ENCODE measurements at regions not wholly inside any gene's neighbourhood (a gene's known extent, or its start where the extent isn't known, plus 50 kb on each side); places are given as distances from the start of the nearest gene placed in this dataset.

GRCh38 chr16:9308356-9308801 lies 216.9 kb downstream of the HAPSTR1 start:
- Histone ChIP-seq H3K9ac (ENCODE audit: low read depth in 1 of 2, low read length in 2 of 2) (no peak overlapping the region), H3K36me3 (ENCODE audit: control insufficient read depth in 4 of 4, insufficient read depth in 3 of 4, low read depth in 1 of 4, low read length in 3 of 4) (no peaks in the 10 kb centered on the region), H3K4me3 (ENCODE audit: low read depth in 1 of 3, low read length in 3 of 3) (no peak overlapping the region), H3K9me3 (ENCODE audit: control insufficient read depth in 4 of 4, low read length in 3 of 4) (no peaks in the 10 kb centered on the region), H3K27me3 (ENCODE audit: control insufficient read depth in 4 of 4, insufficient read depth in 4 of 4, low read length in 3 of 4) (no peaks in the 10 kb centered on the region), H3K27ac (ENCODE audit: low read depth in 1 of 2, low read length in 2 of 2) (peak overlapping the region; percentile 53 to 73), H3K4me1 (ENCODE audit: control insufficient read depth in 4 of 4, insufficient read depth in 4 of 4, low read length in 3 of 4) (peaks cover 2 to 26% (median 13%) of the 10 kb centered on the region in 4 donors)
- WGBS = 21% methylated on average over 8 of the region's 8 CpGs
- DNase-seq (ENCODE audit: low spot score) = no peak
- TF ChIP-seq HNF4A (conservative IDR thresholded peaks at IDR 0.05) = peak; percentile 90 to 94
- no peak for TF ChIP-seq TAF1 (conservative IDR thresholded peaks at IDR 0.05)
- peak; percentile 64 for TF ChIP-seq FOXA2 (IDR thresholded peaks at IDR 0.05)
- TF ChIP-seq, protein P1, sequence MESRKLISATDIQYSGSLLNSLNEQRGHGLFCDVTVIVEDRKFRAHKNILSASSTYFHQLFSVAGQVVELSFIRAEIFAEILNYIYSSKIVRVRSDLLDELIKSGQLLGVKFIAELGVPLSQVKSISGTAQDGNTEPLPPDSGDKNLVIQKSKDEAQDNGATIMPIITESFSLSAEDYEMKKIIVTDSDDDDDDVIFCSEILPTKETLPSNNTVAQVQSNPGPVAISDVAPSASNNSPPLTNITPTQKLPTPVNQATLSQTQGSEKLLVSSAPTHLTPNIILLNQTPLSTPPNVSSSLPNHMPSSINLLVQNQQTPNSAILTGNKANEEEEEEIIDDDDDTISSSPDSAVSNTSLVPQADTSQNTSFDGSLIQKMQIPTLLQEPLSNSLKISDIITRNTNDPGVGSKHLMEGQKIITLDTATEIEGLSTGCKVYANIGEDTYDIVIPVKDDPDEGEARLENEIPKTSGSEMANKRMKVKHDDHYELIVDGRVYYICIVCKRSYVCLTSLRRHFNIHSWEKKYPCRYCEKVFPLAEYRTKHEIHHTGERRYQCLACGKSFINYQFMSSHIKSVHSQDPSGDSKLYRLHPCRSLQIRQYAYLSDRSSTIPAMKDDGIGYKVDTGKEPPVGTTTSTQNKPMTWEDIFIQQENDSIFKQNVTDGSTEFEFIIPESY (IDR thresholded peaks at IDR 0.05) = peak; percentile 53
- TF ChIP-seq GABPA (IDR thresholded peaks at IDR 0.05 in 1 of 2, conservative IDR thresholded peaks at IDR 0.05 in 1 of 2) = no peak
- TF ChIP-seq CTCF (IDR thresholded peaks at IDR 0.05; ENCODE audit: low read depth, low read length, missing input control) = no peak
- TF ChIP-seq SP1 (IDR thresholded peaks at IDR 0.05) = peak; percentile 91
- peak; percentile 60 for TF ChIP-seq HNF4G (IDR thresholded peaks at IDR 0.05)
- peak; percentile 87 for TF ChIP-seq YY1 (IDR thresholded peaks at IDR 0.05)
- TF ChIP-seq MAX (IDR thresholded peaks at IDR 0.05) = peak; percentile 79
- peak; percentile 71 for TF ChIP-seq FOXA1 (IDR thresholded peaks at IDR 0.05)
- peak; percentile 64 for TF ChIP-seq ATF3 (IDR thresholded peaks at IDR 0.05)
- peak; percentile 64 for TF ChIP-seq NR2F2 (IDR thresholded peaks at IDR 0.05)
- TF ChIP-seq, protein P2, sequence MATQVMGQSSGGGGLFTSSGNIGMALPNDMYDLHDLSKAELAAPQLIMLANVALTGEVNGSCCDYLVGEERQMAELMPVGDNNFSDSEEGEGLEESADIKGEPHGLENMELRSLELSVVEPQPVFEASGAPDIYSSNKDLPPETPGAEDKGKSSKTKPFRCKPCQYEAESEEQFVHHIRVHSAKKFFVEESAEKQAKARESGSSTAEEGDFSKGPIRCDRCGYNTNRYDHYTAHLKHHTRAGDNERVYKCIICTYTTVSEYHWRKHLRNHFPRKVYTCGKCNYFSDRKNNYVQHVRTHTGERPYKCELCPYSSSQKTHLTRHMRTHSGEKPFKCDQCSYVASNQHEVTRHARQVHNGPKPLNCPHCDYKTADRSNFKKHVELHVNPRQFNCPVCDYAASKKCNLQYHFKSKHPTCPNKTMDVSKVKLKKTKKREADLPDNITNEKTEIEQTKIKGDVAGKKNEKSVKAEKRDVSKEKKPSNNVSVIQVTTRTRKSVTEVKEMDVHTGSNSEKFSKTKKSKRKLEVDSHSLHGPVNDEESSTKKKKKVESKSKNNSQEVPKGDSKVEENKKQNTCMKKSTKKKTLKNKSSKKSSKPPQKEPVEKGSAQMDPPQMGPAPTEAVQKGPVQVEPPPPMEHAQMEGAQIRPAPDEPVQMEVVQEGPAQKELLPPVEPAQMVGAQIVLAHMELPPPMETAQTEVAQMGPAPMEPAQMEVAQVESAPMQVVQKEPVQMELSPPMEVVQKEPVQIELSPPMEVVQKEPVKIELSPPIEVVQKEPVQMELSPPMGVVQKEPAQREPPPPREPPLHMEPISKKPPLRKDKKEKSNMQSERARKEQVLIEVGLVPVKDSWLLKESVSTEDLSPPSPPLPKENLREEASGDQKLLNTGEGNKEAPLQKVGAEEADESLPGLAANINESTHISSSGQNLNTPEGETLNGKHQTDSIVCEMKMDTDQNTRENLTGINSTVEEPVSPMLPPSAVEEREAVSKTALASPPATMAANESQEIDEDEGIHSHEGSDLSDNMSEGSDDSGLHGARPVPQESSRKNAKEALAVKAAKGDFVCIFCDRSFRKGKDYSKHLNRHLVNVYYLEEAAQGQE (IDR thresholded peaks at IDR 0.05) = peak; percentile 46
- peak; percentile 60 to 81 for TF ChIP-seq JUND (IDR thresholded peaks at IDR 0.05)
- TF ChIP-seq RXRA (IDR thresholded peaks at IDR 0.05) = peak; percentile 95 to 98
- TF ChIP-seq EGR1 (IDR thresholded peaks at IDR 0.05; ENCODE audit: low read depth in 2 of 2) = peak in 1 of 2 donors; percentile 58
- peak; percentile 54 to 63 for TF ChIP-seq RAD21 (IDR thresholded peaks at IDR 0.05)

Data from liver (tissue), 8 donors.